ENCODE measurements at regions not wholly inside any gene's neighbourhood (a gene's known extent, or its start where the extent isn't known, plus 50 kb on each side); places are given as distances from the start of the nearest gene placed in this dataset.

DNA sequence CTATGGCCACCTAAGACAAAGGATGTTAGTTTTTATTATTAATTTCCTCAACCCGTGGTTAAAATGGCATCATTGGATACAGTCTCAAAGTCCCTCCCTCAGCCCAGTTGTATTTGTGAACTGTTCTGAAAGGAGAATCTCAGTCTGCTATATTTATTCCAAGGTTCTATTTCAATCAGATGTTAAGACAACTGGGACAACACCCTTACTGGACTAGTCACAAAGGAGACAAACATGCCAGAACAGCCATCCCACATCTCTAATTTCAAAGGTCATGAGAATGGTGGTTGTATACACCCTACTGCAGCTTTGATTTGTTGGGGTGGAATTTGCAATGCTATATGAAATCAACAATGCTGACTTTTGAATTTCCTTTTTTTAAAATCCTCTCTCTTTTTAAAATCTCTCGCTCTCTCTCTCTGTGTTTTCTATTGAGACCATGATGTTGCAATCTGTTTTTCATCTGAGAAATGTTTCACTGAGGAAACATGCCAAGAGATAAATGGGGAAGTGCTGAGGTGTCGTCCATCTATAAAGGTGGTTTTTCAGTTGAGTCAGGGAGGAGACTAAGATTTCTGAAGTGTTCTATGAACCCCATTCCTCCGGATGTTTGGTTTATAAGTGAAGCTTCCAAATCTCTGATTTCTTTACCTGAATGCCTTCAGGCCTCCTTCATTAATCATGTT lies 201.5 kb upstream of the GATB start:
- TF ChIP-seq, protein P1, sequence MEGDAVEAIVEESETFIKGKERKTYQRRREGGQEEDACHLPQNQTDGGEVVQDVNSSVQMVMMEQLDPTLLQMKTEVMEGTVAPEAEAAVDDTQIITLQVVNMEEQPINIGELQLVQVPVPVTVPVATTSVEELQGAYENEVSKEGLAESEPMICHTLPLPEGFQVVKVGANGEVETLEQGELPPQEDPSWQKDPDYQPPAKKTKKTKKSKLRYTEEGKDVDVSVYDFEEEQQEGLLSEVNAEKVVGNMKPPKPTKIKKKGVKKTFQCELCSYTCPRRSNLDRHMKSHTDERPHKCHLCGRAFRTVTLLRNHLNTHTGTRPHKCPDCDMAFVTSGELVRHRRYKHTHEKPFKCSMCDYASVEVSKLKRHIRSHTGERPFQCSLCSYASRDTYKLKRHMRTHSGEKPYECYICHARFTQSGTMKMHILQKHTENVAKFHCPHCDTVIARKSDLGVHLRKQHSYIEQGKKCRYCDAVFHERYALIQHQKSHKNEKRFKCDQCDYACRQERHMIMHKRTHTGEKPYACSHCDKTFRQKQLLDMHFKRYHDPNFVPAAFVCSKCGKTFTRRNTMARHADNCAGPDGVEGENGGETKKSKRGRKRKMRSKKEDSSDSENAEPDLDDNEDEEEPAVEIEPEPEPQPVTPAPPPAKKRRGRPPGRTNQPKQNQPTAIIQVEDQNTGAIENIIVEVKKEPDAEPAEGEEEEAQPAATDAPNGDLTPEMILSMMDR (conservative IDR thresholded peaks at IDR 0.05; ENCODE audit: low read depth, low read length) = no peak
- no peak for TF ChIP-seq EZH2 (IDR thresholded peaks at IDR 0.05; ENCODE audit: low read length, unreplicated experiment)

Measured in PC-3 (cell line).